CD4-positive, CD25-positive, alpha-beta regulatory T cell (primary cell): ENCODE measurements at regions not wholly inside any gene's neighbourhood (a gene's known extent, or its start where the extent isn't known, plus 50 kb on each side); places are given as distances from the start of the nearest gene placed in this dataset.

Experiments used
- ATAC-seq, 2 donors: fragments of 150-1000 bp; cut with Tn5 transposase; one replicate each; pipeline ENCODE4 v1.10.0; 2021; ENCODE audit warnings: low read depth in 2 of 2, moderate number of reproducible peaks in 2 of 2, moderate library complexity in 1 of 2
- DNase-seq, 3 donors: peaks; one replicate each; pipeline versions ENCODE4 v3.0.0 to v3.0.0-alpha.2; 2012 to 2022; ENCODE audit warnings: mixed read lengths in 1 of 3
- H3K27ac ChIP-seq: one replicate; pipeline ENCODE4 v1.7.0; 2013; ENCODE audit warnings: mild to moderate bottlenecking, low read length; ENCODE audit not compliant: insufficient read depth, poor library complexity, severe bottlenecking
- H3K27me3 ChIP-seq: one replicate; pipeline ENCODE4 v1.7.0; 2013; ENCODE audit warnings: low read length; ENCODE audit not compliant: control insufficient read depth, insufficient read depth
- H3K36me3 ChIP-seq: one replicate; pipeline ENCODE4 v1.7.0; 2013; ENCODE audit warnings: mild to moderate bottlenecking, low read length, moderate library complexity; ENCODE audit not compliant: control insufficient read depth, insufficient read depth
- H3K4me1 ChIP-seq: 2 replicates; pipeline ENCODE4 v1.7.0; 2013; ENCODE audit warnings: mild to moderate bottlenecking, low read length; ENCODE audit not compliant: insufficient read depth, control insufficient read depth, poor library complexity, severe bottlenecking
- H3K4me3 ChIP-seq: one replicate; pipeline ENCODE4 v1.7.0; 2013; ENCODE audit warnings: low read depth, mild to moderate bottlenecking, low read length, moderate library complexity
- H3K9me3 ChIP-seq, 2 experiments: 1 replicate in 1 of 2; 2 replicates in 1 of 2; pipeline ENCODE4 v1.7.0; 2013; ENCODE audit warnings: low read length in 2 of 2, mild to moderate bottlenecking in 1 of 2, moderate library complexity in 1 of 2; ENCODE audit not compliant: control insufficient read depth in 2 of 2
- H3K27ac Mint-ChIP-seq, 3 donors: one replicate each; pipeline ENCODE4 v1.8.0; 2020 to 2022; ENCODE audit warnings: mild to moderate bottlenecking in 3 of 3, mixed read lengths in 3 of 3, moderate library complexity in 2 of 3
- H3K27me3 Mint-ChIP-seq: one replicate; pipeline ENCODE4 v1.8.0; 2022; ENCODE audit warnings: mild to moderate bottlenecking, mixed read lengths
- H3K36me3 Mint-ChIP-seq: one replicate; pipeline ENCODE4 v1.8.0; 2020; ENCODE audit warnings: mixed read lengths
- H3K4me1 Mint-ChIP-seq, 4 donors: one replicate each; pipeline ENCODE4 v1.8.0; 2020 to 2022; ENCODE audit warnings: mixed read lengths in 4 of 4, mild to moderate bottlenecking in 1 of 4
- H3K4me3 Mint-ChIP-seq, 4 donors: one replicate each; pipeline ENCODE4 v1.8.0; 2020 to 2022; ENCODE audit warnings: mild to moderate bottlenecking in 4 of 4, mixed read lengths in 4 of 4, moderate library complexity in 3 of 4
- H3K9me3 Mint-ChIP-seq, 7 donors: one replicate each; pipeline ENCODE4 v1.8.0; 2020 to 2022; ENCODE audit warnings: mixed read lengths in 7 of 7, mild to moderate bottlenecking in 3 of 7, moderate library complexity in 2 of 7

DNA sequence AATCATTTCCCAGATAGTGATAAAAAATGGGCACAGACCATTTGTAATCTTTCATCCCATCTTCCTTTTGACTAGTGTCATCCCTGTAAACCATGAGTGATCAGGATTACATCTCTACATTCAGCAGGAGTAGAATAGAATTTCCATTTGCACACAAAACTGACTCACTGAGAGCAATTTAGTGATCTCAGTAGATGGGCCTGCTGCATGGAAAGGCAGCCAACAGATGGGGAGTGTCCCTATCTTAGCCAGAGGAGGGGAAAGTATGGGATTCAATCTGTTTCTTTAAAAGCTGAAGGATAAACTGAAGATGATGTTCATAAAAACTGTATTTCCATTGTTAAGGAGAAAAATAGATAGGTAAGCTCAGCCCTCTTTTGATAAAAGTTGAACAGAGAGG lies 441.7 kb downstream of the ZNF521 start:
- H3K27ac ChIP-seq: no peak overlapping the region
- DNase-seq (no peak), ATAC-seq (no peak)
- peaks cover 0 to 5% (median 1%) of the 10 kb centered on the region in 7 donors for H3K9me3 Mint-ChIP-seq
- H3K27me3 Mint-ChIP-seq: no peaks in the 10 kb centered on the region
- no peaks in the 10 kb centered on the region for H3K4me1 ChIP-seq
- H3K27me3 ChIP-seq: no peaks in the 10 kb centered on the region
- H3K9me3 ChIP-seq: no peaks in the 10 kb centered on the region
- H3K4me3 Mint-ChIP-seq: no peak overlapping the region
- H3K36me3 ChIP-seq: no peaks in the 10 kb centered on the region
- H3K4me3 ChIP-seq: no peak overlapping the region
- no peaks in the 10 kb centered on the region for H3K4me1 Mint-ChIP-seq
- H3K27ac Mint-ChIP-seq: no peak overlapping the region
- no peaks in the 10 kb centered on the region for H3K36me3 Mint-ChIP-seq

DNA sequence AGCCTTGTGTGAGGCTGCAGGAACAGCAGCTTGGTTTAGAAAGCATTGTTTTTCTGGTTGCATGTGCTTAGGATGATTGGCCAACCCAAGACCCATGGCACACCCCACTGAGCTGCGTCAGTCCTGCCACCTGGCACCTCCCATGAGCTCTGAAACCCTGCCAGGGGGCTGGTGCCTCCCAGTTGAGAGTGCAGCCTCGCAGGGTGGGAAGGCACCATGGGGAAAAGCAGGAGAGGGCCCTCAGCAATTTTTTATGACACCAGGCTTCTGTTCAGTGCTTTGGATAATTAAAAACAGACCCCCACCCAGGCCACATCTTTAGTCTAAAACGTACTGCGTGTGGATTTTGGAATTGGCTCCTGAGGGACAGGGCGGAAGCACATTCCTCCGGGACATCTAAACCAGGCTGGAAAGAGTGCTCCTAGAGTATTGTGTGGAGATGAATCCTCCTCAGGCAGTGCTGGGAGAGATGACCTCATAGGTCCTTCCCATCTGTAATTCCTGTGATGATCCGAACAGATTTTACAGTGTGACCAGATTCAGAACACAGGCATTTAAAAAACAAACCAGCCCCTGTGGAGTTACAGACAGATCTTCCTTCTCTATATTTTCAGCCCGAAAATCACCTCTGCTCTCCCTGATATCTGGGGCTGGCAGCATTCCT lies 438.3 kb downstream of the ZNF521 start:
- Histone ChIP-seq H3K27me3 (no peaks in the 10 kb centered on the region), H3K9me3 (no peaks in the 10 kb centered on the region), H3K36me3 (no peaks in the 10 kb centered on the region), H3K27ac (no peak overlapping the region), H3K4me1 (no peaks in the 10 kb centered on the region), H3K4me3 (no peak overlapping the region)
- H3K4me1 Mint-ChIP-seq: no peaks in the 10 kb centered on the region
- no peaks in the 10 kb centered on the region for H3K36me3 Mint-ChIP-seq
- ATAC-seq (no peak), DNase-seq (no peak)
- H3K27me3 Mint-ChIP-seq: peaks cover 9% of the 10 kb centered on the region
- H3K27ac Mint-ChIP-seq: no peak overlapping the region
- H3K4me3 Mint-ChIP-seq: no peak overlapping the region
- peaks cover 0 to 3% (median 0%) of the 10 kb centered on the region in 7 donors for H3K9me3 Mint-ChIP-seq

DNA sequence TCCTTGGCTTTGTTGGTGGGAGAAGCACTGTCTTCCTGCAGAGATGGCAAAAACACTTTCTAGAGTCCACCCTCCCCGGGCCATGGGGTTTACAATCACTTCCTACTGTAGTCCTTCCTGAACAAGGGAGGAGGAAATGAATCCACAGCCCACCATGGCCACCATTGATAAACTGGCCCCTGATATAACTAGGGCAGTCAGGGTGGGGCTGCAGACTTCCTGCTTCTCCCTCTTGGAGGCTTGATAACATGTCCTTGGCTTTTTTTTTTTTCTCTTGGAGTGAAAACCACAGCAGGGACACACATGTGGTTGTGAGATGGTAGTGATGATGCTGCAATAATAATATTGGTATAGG lies 437.8 kb downstream of the ZNF521 start:
- peaks cover 9% of the 10 kb centered on the region for H3K27me3 Mint-ChIP-seq
- no peaks in the 10 kb centered on the region for H3K36me3 Mint-ChIP-seq
- H3K27me3 ChIP-seq: no peaks in the 10 kb centered on the region
- H3K4me3 ChIP-seq: no peak overlapping the region
- H3K27ac ChIP-seq: no peak overlapping the region
- peaks cover 0 to 3% (median 0%) of the 10 kb centered on the region in 7 donors for H3K9me3 Mint-ChIP-seq
- ATAC-seq: no peak
- H3K27ac Mint-ChIP-seq: no peak overlapping the region
- DNase-seq: no peak
- no peaks in the 10 kb centered on the region for H3K9me3 ChIP-seq
- no peaks in the 10 kb centered on the region for H3K4me1 ChIP-seq
- no peak overlapping the region for H3K4me3 Mint-ChIP-seq
- H3K36me3 ChIP-seq: no peaks in the 10 kb centered on the region
- H3K4me1 Mint-ChIP-seq: no peaks in the 10 kb centered on the region

DNA sequence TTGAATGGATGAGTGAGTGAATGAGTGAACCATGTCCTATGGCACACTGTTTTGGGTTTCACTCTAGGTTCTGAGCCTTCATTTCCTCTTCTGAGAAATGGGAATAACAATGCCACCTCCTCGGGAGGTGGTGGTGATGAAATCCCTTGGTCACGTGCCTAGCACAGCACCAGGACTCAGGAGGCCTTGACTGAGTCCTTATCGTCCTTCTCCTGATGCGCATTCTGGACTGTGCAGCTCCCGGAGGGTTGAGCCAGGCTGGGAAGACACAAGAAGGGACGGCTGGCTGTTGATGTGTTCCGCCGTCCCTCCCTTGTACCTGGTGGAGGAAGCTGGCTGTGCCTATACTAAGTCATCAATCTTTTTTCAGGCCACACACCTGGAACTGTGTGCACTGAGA lies 437.3 kb downstream of the ZNF521 start:
- DNase-seq: no peak

DNA sequence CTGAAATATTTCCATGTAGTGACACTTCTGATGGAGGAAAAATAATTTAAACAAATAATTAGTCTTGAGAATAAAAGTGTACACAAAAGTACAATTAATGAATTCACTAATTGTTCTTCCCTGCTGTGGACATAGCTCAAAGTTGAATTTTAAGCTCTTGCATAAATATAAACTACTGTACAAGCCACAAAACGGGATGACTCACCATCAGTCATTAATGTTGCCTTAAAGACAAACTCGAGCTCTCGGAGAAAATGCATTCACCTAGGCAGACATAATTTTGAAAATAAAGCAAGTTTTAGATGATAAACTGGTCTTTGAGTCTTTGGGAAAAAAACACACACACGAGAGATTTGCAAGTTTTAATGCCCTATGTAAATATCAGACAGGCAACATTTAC lies 436.4 kb downstream of the ZNF521 start:
- Mint-ChIP-seq H3K27ac (no peak overlapping the region), H3K4me1 (no peaks in the 10 kb centered on the region), H3K27me3 (peaks cover 9% of the 10 kb centered on the region), H3K4me3 (no peak overlapping the region), H3K36me3 (no peaks in the 10 kb centered on the region), H3K9me3 (peaks cover 0 to 1% (median 0%) of the 10 kb centered on the region in 7 donors)
- DNase-seq (no peak), ATAC-seq (no peak)
- Histone ChIP-seq H3K27me3 (no peaks in the 10 kb centered on the region), H3K36me3 (no peaks in the 10 kb centered on the region), H3K4me3 (no peak overlapping the region), H3K27ac (no peak overlapping the region), H3K9me3 (no peaks in the 10 kb centered on the region), H3K4me1 (no peaks in the 10 kb centered on the region)

More for the DNA sequence above, 437.3 kb downstream of the ZNF521 start:
- H3K27ac ChIP-seq: no peak overlapping the region
- Mint-ChIP-seq H3K4me3 (no peak overlapping the region), H3K9me3 (peaks cover 0 to 1% (median 0%) of the 10 kb centered on the region in 7 donors), H3K36me3 (no peaks in the 10 kb centered on the region), H3K27ac (no peak overlapping the region), H3K4me1 (no peaks in the 10 kb centered on the region), H3K27me3 (peaks cover 9% of the 10 kb centered on the region)
- ATAC-seq: no peak
- H3K36me3 ChIP-seq: no peaks in the 10 kb centered on the region
- H3K4me3 ChIP-seq: no peak overlapping the region
- no peaks in the 10 kb centered on the region for H3K4me1 ChIP-seq
- no peaks in the 10 kb centered on the region for H3K9me3 ChIP-seq
- H3K27me3 ChIP-seq: no peaks in the 10 kb centered on the region

DNA sequence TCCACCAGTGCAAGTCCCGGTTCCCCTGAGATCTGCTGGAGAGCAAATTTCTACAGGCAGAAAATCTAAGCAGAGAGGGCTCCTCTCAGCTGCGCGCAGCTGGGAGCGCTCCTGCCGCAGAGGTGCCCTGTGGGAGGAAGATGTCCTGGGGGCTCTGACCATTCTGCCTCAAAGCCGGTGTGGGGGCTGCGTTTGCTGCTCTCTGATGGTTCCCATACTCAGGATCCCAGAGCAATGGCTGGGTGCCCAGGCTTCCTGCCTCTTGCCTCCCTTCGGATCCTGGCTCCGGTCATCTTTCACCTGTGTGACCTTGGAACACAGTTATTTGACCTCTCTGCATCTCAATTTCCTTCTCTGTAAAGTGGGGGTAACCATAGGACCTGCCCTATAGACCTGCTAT lies 434.2 kb downstream of the ZNF521 start:
- H3K27me3 Mint-ChIP-seq: peaks cover 9% of the 10 kb centered on the region
- Histone ChIP-seq H3K36me3 (no peaks in the 10 kb centered on the region), H3K9me3 (no peaks in the 10 kb centered on the region), H3K4me3 (no peak overlapping the region), H3K27me3 (no peaks in the 10 kb centered on the region), H3K4me1 (no peaks in the 10 kb centered on the region), H3K27ac (no peak overlapping the region)
- H3K27ac Mint-ChIP-seq: no peak overlapping the region
- H3K4me1 Mint-ChIP-seq: no peaks in the 10 kb centered on the region
- DNase-seq (no peak), ATAC-seq (no peak)
- no peaks in the 10 kb centered on the region for H3K9me3 Mint-ChIP-seq
- H3K36me3 Mint-ChIP-seq: no peaks in the 10 kb centered on the region
- H3K4me3 Mint-ChIP-seq: no peak overlapping the region

DNA sequence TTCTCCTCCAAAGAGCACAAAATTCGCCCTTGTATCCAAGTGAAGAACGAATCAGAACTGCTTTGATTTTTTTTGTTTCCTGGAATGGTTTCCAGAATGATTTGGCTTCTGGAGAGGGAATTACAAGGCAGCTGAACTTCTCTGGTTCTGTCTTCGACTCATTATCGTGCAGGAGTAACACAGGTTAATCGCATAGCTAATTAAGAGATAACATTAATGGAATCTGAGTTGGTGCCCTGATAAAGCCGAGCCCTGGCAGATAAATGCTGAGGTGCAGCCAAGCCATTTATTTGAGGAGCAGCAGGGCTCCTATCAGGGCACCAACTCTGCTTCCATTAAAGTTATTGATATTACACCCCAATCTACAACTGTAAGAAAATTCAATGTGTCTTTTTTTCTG lies 433.7 kb downstream of the ZNF521 start:
- no peak overlapping the region for H3K4me3 ChIP-seq
- Mint-ChIP-seq H3K9me3 (no peaks in the 10 kb centered on the region), H3K4me3 (no peak overlapping the region), H3K36me3 (no peaks in the 10 kb centered on the region), H3K4me1 (no peaks in the 10 kb centered on the region), H3K27ac (no peak overlapping the region), H3K27me3 (peaks cover 9% of the 10 kb centered on the region)
- no peaks in the 10 kb centered on the region for H3K27me3 ChIP-seq
- H3K9me3 ChIP-seq: no peaks in the 10 kb centered on the region
- H3K36me3 ChIP-seq: no peaks in the 10 kb centered on the region
- ATAC-seq (no peak), DNase-seq (no peak)
- no peak overlapping the region for H3K27ac ChIP-seq
- no peaks in the 10 kb centered on the region for H3K4me1 ChIP-seq

DNA sequence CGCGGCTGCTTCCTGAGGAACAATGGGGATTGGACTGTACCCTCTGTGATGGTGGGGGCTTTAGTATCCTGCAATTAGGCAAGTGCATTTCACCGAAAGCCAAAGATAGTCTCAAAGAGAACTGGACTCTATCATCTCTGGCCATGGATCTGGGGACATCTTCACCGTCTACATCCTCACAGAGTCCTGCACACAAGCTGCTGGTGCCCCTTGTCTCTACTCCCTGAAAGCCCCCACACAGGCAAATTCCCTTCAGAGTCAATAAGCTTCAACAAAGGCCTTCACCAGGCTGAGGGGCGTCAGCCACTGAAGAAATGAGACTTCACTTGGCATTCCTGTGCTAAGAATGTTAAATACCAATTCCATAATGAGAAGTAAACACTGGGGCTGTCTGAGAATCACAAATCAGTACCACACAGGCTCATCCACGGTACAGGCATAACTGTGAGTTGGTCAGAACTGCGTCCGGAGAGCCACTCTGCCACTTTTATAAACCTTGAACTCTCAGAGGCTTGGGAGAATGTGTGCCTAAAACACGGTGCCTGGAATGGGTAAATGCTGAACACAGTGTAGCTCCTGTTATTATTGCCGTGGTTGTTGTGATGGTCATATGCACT lies 432.7 kb downstream of the ZNF521 start:
- no peak overlapping the region for H3K4me3 Mint-ChIP-seq
- Histone ChIP-seq H3K4me3 (no peak overlapping the region), H3K4me1 (no peaks in the 10 kb centered on the region), H3K27ac (no peak overlapping the region), H3K27me3 (no peaks in the 10 kb centered on the region), H3K36me3 (no peaks in the 10 kb centered on the region), H3K9me3 (no peaks in the 10 kb centered on the region)
- no peaks in the 10 kb centered on the region for H3K36me3 Mint-ChIP-seq
- peaks cover 9% of the 10 kb centered on the region for H3K27me3 Mint-ChIP-seq
- no peak for DNase-seq
- ATAC-seq: no peak
- H3K9me3 Mint-ChIP-seq: peaks cover 0 to 2% (median 0%) of the 10 kb centered on the region in 7 donors
- H3K27ac Mint-ChIP-seq: no peak overlapping the region
- H3K4me1 Mint-ChIP-seq: no peaks in the 10 kb centered on the region
